ENCODE measurements at regions not wholly inside any gene's neighbourhood (a gene's known extent, or its start where the extent isn't known, plus 50 kb on each side); places are given as distances from the start of the nearest gene placed in this dataset.
"Not testable (repeated sequence)": the region's sequence is repeated elsewhere in the genome, so short reads cannot be mapped to it uniquely, and the experiment has no call there.

GRCh38 chr10:37442882-37443281, 317.5 kb downstream of the ANKRD30A start:
- no peak for DNase-seq

GRCh38 chr10:37441224-37441623, 315.8 kb downstream of the ANKRD30A start:
- not testable (repeated sequence) for DNase-seq

GRCh38 chr10:37439826-37440225, 314.4 kb downstream of the ANKRD30A start:
- DNase-seq: no peak

DNA sequence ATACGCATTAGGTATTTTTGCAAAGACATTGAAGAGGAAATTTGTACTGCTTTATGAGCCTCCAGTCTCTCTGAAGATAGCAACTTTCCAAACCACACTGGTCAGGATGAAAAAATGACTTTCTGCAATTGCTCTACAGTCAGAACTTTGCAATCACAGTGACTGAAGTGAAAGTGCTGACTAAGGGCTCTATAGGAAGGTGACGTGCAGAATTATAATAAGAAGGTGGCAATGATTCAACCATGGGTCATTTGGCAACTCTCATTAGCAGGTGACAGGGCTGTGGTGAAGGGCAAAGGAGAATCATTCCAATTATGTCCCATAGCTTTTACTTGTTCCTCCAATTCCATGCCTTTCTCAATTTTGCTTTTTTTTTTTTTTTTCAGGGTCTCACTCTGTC, 311.0 kb downstream of the ANKRD30A start:
- DNase-seq: peak; percentile 15

- DNase-seq: peak; percentile 33
Observed at GRCh38 chr10:37434091-37434490, 308.7 kb downstream of the ANKRD30A start.

Measured in OCI-M1 (cell line).